ENCODE measurements at regions not wholly inside any gene's neighbourhood (a gene's known extent, or its start where the extent isn't known, plus 50 kb on each side); places are given as distances from the start of the nearest gene placed in this dataset.
"Not testable (repeated sequence)": the region's sequence is repeated elsewhere in the genome, so short reads cannot be mapped to it uniquely, and the experiment has no call there.

DNA sequence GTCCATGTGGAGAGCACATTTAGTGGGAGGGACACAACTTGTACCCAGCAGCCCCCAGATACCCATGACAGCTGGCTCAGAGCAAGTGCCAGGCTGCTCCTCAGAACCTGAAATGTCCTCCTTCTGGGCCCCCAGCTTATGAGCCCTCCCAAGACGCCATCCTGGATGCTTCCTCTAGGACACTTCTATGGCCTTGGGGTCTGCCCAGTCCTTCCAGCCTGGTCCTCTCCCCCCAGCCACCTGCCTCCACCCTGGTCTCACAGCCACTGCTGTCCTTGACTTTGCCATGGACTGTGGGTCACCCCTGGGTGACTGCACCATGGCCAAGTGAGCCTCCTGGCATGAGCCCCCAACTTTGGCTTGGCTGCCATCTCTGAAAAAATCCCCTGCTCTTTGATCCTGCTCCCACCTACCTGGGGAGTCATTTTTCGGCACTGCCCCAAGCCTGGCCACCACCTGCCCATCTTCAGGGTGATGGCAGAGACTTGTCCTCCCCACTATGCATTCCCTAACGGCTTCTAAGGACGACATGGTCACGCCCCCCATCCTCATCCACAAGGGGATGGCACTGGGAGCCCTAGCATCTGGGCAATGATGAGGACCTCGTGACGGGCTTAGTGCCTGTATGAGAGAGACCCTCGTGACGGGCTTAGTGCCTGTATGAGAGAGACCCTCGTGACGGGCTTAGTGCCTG lies 323.7 kb downstream of the TMEM121 start:
- no peak for DNase-seq

DNA sequence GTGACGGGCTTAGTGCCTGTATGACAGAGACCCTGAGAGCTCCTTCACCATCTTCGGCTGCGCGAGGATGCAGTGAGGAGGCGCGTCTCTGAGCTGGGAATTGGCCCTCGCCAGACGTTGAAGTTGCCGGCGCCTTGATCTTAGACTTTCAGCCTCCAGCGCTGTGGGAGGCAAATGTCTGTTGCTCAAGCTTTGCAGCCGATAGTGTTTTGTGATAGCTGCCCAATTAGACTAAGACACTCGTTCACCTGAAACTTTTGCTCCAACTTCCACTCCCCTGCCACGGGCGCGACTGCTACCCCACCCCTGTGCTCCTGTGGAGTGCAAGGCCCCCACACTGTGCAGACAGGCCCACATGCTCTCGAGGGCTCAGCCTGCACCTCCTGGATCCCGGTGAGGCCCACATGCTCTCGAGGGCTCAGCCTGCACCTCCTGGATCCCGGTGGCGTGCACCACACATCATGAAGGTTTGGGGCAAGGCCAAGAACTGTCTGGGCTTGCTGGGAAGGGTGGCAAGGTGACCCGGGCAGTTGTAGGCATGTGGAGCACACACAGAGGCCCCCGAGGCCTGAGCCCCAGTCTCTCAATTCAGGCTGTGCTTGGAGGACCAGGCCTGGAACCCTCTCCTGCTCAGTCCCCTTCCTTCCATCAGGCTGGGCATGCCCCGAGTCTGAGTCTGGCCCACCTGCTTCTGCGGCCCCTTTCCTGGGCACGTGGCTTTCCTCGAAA lies 324.6 kb downstream of the TMEM121 start:
- DNase-seq, result no peak

DNA sequence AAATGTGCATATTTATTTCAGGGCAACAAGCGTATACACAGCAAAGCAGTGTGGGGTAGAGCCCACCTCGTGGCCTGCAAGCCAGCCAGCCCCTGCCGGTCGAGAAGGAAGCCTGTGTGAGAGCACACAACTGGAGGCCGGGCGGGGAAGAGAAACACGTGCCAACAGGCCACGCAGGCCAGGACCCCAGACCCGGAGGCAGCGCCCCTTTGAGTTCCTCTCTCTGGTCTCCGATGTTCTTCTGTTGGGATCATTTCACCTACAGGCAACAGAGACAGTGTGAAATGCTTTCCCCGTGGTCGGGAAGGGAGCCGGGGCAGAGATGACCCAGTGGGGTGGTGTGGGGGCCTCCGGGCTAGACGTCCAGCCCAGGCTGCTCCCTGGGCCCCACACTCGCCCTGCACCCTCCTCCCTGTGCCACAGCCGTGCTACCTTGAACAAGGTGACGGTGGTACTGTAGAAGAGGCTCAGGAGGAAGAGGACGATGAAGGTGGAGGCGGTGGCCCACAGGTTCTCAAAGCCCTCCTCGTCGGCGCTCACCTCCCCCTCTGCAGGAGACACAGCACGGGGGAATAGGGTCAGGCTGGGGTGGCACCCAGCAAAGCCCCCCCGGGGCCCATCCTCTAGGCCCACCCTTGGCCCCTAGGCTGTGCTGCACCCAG lies 325.5 kb downstream of the TMEM121 start:
- DNase-seq, result no peak

DNA sequence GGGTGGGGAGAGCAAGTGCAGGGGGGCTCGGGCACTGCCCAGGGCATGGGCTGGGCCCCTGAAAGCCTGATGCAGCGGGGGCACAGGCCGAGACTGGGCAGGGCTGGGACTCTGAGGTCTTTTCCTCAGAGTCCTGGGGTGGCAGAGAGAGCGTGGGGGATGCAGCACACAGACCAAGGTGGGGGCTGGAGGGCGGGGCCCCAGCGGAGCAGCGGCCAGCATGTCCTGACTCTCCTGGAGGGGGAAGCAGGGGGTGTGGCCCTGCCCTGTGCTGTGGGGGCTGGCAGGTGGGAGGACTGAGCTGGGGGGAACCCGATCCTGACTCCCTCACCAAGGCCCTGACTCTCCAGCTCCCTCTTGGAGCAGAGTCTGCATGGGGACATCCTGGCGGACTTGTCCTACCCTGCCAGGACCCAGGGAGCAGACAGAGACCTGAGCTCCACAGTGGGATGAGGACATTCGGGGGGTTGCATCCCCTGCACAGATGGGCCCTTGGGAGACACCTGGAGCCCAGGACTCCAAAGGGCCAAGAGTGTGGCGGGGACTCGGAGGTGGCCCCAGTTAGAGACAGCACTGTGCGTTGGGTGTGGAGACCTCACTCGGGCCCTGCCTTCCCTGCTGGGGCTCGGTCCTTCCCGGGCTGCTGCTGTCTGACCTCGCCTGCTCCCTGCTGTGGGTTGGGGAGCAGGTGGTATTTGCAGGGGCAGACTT lies 326.1 kb downstream of the TMEM121 start:
- no peak for DNase-seq

DNA sequence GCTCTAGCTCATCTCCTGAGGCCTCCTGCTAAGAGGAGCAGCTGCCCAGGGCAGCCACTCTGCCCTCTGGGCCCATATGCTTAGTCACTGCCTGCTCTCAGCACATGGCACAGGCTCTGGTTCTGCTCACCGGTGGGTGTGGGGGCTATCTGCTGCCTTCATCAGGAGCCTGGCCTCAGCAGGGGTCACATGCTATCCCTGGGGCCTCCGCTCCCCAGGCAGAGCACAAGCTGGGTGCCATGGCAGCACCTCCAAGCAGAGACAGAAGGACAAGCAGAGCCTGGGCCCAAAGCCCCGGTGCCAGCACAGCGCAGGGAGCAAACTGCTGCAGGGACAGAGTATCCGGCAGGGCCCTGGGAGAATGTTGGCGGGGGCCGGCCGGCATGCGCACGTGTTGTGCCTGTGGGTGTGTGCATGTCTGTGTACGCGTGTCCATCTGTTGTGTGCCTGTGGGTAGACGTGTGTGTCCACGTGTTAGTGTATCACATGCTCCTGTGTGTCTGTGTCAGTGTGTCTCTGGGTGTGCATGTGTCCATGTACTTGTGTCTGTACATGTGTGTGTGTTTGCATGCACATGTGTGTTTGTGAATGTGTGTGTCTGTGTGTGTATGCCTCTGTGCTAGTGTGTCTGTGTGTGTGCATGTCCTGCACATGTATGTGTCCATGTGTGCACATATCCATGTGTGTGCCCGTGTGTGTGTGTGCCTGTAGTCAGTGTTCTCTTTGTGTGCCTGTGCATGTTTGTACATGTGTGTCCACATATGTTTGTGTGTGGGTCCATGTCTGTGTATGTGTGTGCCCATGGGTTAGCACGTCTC lies 326.9 kb downstream of the TMEM121 start:
- DNase-seq, result no peak

DNA sequence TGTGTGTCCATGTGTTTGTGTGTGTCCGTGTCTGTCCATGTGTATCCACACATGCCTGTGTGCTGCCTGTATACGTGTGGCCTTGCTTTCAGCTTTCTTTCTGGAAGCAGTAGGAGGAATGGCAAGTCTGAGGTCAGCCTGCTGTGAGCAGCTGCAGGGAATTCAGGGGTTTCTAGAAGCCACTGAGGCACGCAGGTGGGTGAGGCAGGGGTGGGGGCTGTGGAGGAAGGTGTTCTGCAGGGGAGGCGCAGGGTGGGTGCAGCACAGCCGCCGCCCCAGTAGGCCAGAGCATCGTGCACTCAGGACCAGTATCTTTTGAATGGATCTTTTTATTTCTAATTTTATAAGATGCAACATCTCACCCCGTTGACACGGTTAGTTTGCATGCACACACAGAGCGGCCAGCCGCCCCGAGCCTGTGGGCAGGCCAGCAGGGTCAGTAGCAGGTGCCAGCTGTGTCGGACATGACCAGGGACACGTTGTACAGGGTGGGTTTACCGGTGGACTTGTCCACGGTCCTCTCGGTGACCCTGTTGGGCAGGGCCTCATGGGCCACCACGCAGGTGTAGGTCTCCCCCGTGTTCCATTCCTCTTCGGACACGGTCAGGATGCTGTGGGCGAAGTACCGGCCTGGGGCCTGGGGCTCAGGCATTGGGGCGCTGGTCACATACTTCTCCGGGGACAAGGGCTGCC lies 327.7 kb downstream of the TMEM121 start:
- no peak for DNase-seq

DNA sequence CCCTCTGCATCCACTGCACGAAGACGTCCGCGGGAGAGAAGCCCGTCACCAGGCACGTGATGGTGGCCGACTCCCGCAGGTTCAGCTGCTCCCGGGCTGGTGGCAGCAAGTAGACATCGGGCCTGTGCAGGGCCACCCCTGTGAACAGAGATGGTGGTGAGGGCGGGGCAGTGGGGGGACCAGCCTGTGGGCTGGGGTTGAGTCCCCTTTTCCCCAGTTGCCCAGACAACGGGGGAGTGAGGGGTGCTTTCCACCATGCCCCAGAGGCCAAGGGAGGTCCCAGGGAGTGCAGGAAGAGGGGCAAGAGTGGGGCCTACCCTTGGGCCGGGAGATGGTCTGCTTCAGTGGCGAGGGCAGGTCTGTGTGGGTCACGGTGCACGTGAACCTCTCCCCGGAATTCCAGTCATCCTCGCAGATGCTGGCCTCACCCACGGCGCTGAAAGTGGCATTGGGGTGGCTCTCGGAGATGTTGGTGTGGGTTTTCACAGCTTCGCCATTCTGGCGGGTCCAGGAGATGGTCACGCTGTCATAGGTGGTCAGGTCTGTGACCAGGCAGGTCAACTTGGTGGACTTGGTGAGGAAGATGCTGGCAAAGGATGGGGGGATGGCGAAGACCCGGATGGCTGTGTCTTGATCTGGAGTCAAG lies 328.3 kb downstream of the TMEM121 start:
- DNase-seq, result no peak

DNA sequence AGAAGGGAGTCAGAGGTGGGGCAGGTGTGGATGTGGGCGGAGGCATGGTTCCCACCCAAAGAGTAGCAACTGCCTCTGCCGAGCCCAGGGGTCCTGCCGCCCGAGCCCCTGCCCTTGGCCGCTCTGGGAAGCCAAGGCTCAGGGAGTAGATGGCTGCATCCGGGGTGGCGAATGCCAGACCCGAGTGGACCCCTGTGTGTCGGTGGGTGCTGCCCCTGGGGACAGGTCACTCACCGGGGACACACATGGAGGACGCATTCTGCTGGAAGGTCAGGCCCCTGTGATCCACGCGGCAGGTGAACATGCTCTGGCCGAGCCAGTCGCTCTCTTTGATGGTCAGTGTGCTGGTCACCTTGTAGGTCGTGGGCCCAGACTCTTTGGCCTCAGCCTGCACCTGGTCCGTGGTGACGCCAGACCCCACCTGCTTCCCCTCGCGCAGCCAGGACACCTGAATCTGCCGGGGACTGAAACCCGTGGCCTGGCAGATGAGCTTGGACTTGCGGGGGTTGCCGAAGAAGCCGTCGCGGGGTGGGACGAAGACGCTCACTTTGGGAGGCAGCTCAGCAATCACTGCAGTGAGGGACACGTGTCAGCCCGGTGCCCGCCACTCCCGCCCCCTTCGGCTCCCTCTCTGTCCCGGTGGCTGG lies 329.0 kb downstream of the TMEM121 start:
- DNase-seq, result no peak

DNA sequence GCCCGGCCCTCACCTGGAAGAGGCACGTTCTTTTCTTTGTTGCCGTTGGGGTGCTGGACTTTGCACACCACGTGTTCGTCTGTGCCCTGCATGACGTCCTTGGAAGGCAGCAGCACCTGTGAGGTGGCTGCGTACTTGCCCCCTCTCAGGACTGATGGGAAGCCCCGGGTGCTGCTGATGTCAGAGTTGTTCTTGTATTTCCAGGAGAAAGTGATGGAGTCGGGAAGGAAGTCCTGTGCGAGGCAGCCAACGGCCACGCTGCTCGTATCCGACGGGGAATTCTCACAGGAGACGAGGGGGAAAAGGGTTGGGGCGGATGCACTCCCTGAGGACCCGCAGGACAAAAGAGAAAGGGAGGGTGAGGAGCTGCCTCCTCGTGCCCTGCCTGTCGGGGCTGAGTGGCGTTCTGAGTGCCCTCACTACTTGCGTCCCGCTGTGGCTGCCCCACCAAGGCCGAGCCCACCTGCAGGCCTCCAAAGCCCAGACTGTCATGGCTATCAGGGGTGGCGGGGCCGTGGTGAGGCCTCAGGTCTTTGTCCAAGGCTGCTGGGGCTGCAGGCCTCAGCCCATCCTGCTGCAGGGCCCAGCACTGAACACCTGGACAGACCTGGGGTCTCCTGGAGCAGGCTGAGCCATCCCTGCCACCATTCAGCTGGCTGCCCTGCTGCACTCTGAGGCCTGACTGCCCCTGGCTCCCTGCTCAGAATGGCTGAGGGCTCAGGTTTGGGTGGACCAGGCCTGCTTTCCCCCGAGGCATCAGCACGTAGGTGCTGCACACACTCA lies 329.7 kb downstream of the TMEM121 start:
- no peak for DNase-seq

DNA sequence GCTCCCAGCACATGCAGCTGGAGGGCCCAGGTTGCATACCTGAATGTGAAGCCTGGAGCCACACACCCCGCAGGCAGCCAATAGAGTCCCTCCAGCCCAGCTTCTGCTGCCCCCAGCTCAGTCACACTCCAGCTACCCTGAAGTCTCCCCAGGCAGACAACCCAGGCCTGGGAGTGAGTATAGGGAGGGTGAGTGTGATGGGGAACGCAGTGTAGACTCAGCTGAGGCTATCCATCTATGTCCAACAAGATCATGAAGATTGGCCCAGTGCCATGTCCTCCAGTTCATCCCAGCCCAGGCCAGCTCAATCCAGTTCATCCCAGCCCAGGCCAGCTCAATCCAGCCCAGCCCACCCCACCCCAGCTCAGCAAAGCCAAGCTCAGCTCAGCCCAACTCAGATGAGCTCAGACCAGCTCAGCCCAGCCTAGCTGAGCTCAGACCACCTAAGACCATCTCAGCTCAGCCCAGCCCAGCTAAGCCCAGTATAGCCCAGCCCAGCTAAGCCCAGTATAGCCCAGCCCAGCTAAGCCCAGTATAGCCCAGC lies 330.4 kb downstream of the TMEM121 start:
- DNase-seq, result no peak

DNA sequence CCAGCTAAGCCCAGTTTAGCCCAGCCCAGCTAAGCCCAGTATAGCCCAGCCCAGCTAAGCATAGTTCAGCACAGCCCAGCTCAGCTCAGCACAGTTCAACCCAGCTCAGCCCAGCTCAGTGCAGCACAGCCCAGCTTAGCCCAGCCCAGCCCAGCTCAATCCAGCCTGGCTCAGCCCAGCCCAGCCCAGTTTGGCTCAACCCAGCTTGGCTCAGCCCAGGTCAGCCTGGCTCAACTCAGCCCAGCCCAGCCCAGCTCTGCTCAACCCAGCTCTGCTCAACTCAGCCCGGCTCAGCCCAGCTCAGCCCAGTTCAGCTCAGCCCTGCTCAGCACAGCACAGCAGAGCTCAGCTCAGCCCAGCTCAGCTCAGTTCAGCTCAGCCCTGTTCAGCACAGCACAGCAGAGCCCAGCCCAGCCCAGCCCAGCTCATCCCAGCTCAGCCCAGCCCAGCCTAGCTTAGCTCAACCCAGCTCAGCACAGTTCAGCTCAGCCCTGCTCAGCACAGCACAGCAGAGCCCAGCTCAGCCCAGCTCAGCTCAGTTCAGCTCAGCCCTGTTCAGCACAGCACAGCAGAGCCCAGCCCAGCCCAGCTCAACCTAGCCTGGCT lies 330.9 kb downstream of the TMEM121 start:
- no peak for DNase-seq

DNA sequence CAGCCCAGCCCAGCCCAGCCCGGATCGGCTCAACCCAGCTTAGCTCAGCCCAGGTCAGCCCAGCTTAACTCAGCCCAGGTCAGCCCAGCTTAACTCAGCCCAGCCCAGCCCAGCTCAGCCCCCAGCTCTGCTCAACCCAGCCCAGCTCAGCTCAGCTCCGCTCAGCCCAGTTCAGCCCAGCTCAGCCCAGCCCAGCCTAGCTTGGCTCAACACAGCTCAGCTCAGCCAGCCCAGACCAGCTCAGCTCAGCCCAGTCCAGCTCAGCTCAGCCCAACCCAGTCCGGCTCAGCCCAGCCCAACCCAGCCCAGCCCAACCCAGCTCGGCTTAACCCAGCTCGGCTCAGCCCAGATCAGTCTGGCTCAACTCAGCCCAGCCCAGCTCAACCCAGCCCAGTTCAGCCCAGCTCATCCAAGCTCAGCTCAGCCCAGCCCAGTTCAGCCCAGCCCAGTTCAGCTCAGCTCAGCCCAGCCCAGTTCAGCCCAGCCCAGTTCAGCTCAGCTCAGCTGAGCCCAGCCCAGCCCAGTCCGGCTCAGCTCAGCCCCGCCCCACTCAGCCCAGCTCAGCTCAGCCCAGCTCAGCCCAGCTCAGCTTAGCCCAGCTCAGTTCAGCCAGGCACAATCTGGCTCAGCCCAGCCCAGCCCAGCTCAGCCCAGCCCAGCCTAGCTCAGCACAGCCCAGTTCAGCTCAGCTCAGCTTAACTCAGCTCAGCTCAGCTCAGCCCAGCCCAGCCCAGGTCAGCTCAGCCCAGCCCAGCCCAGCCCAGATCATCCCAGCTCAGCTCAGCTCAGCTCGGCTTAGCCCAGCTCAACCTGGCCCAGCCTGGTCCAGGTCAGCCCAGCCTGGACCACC lies 331.7 kb downstream of the TMEM121 start:
- DNase-seq, result no peak

DNA sequence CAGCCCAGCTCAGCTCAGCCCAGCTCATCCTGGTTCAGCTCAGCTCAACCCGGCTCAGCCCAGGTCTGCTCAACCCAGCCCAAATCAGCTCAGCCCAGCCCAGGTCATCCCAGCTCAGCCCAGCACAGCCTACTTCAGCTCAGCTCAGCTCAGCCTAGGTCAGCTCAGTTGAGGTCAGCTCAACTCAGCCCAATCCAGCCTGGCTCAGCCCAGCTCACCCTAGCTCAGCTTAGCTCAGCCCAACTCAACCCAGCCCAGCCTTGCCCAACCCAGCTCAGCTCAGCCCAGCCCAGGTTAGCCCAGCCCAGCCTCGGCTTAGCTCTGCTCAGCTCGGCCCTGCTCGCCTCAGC lies 332.3 kb downstream of the TMEM121 start:
- DNase-seq, result no peak

DNA sequence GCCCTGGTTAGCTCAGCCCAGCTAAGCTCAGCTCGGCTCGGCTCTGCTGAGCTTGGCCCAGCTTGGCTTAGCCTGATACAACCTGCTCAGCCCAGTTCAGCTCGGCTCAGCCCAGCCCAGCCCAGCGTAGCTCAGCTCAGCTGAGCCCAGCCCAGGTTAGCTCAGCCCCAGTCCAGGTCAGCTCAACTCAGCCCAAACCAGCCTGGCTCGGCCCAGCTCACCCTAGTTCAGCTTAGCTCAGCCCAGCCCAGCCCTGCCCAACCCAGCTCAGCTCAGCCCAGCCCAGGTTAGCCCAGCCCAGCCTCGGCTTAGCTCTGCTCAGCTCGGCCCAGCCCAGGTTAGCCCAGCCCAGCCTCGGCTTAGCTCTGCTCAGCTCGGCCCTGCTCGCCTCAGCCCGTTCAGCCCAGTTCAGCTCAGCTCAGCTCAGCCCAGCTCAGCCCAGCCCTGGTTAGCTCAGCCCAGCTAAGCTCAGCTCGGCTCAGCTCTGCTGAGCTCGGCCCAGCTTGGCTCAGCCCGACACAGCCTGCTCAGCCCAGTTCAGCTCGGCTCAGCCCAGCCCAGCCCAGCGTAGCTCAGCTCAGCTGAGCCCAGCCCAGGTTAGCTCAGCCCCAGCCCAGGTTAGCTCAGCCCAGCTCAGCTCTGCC lies 332.8 kb downstream of the TMEM121 start:
- DNase-seq, result not testable (repeated sequence)

DNA sequence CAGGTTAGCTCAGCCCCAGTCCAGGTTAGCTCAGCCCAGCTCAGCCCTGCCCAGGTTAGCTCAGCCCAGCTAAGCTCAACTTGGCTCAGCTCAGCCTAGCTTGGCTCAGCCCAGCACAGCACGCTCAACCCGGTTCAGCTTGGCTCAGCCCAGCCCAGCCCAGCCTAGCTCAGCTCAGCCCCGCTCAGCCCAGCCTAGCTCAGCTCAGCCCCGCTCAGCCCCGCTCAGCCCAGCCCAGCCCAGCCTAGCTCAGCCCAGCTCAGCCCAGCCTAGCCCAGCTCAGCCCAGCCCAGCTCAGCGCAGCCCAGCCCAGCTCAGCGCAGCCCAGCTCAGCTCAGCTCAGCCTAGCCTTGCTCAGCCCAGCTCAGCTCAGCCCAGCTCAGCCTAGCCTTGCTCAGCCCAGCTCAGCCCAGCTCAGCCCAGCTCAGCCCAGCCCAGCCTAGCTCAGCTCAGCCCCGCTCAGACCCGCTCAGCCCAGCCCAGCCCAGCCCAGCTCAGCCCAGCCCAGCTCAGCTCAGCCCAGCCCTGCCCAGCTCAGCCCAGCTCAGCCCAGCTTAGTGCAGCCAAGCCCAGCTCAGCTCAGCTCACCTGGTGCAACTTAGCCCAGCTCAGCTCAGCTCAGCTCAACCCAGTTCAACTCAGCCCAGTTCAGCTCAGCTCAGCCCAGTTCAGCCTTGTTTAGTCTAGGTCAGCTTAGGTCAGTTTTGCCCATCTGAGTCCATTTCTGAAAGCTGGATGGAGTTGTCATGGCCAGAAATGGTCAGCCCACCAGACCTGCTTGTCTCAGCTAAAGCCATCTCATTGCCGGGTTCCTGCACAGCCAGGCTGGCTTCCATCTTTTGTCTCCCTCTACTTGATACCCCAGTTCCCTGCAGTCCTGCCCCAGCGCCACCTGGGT lies 333.6 kb downstream of the TMEM121 start:
- DNase-seq, result no peak

Measured in NCI-H1930 (cell line).